Smooth muscle cell (in vitro differentiated cells): ENCODE measurements at regions not wholly inside any gene's neighbourhood (a gene's known extent, or its start where the extent isn't known, plus 50 kb on each side); places are given as distances from the start of the nearest gene placed in this dataset.

Experiments
- DNase-seq: peaks from one replicate; lab custom pipeline; 2025; ENCODE audit not compliant: unreplicated experiment; lab: John Stamatoyannopoulos, UW
- H2AFZ ChIP-seq: fragments of 200-600 bp; sonication (generic); 2 replicates; pipeline ENCODE4 v1.6.0; 2016; ENCODE audit warnings: antibody characterized with exemption, low read depth, mild to moderate bottlenecking
- H3F3A ChIP-seq: fragments of 200-600 bp; sonication (generic); 2 replicates; pipeline ENCODE4 v1.6.0; 2017; ENCODE audit warnings: antibody characterized with exemption, low read depth
- H3K27ac ChIP-seq: fragments of 200-600 bp; sonication (generic); 2 replicates; pipeline ENCODE4 v1.5.1; 2016; ENCODE audit warnings: low read depth, mild to moderate bottlenecking
- H3K27me3 ChIP-seq: fragments of 200-600 bp; sonication (generic); 2 replicates; pipeline ENCODE4 v1.6.1; 2016; ENCODE audit warnings: low read depth, mild to moderate bottlenecking
- H3K36me3 ChIP-seq: fragments of 200-600 bp; sonication (generic); 2 replicates; pipeline ENCODE4 v1.5.1; 2016; ENCODE audit warnings: low read depth
- H3K4me1 ChIP-seq: fragments of 200-600 bp; sonication (generic); 2 replicates; pipeline ENCODE4 v1.5.1; 2016; ENCODE audit warnings: low read depth
- H3K4me2 ChIP-seq: fragments of 200-600 bp; sonication (generic); 2 replicates; pipeline ENCODE4 v1.6.0; 2016; ENCODE audit warnings: mild to moderate bottlenecking
- H3K4me3 ChIP-seq: fragments of 200-600 bp; sonication (generic); 2 replicates; pipeline ENCODE4 v1.5.1; 2016; ENCODE audit warnings: mild to moderate bottlenecking
- H3K79me2 ChIP-seq: fragments of 200-600 bp; sonication (generic); 2 replicates; pipeline ENCODE4 v1.6.0; 2016; ENCODE audit warnings: low read depth, mild to moderate bottlenecking
- H3K9ac ChIP-seq: fragments of 200-600 bp; sonication (generic); 2 replicates; pipeline ENCODE4 v1.6.0; 2016; ENCODE audit warnings: low read depth
- H3K9me3 ChIP-seq: fragments of 200-600 bp; sonication (generic); replicated peaks from 2 replicates; pipeline ENCODE4 v1.5.1; 2016; ENCODE audit warnings: low read depth
- H4K20me1 ChIP-seq: fragments of 200-600 bp; sonication (generic); 2 replicates; pipeline ENCODE4 v1.6.0; 2016; ENCODE audit warnings: low read depth
- CTCF ChIP-seq: fragments of 200-600 bp; sonication (generic); IDR thresholded peaks from 2 replicates; pipeline ENCODE4 v1.5.1; 2017; ENCODE audit warnings: borderline replicate concordance, mild to moderate bottlenecking, antibody characterized with exemption; ENCODE audit not compliant: insufficient read depth, poor library complexity, severe bottlenecking
- WGBS: methylation state at CpG from one replicate; pipeline ENCODE4 v1.1.7; 2016; ENCODE audit warnings: low lambda C conversion rate; 5-methylcytosine and 5-hydroxymethylcytosine counted together

- no peak overlapping the region for H3K4me3 ChIP-seq
- no peaks in the 10 kb centered on the region for H3K36me3 ChIP-seq
- peaks cover 10% of the 10 kb centered on the region for H3F3A ChIP-seq
- no peaks in the 10 kb centered on the region for H3K9me3 ChIP-seq
- no peak for DNase-seq
- H3K4me1 ChIP-seq: peaks cover 12% of the 10 kb centered on the region
- peak; percentile 6 for TF ChIP-seq CTCF
- no peaks in the 10 kb centered on the region for H3K27me3 ChIP-seq
- no peaks in the 10 kb centered on the region for H3K79me2 ChIP-seq
- no peaks in the 10 kb centered on the region for H4K20me1 ChIP-seq
- peak overlapping the region; percentile 73 for H3K4me2 ChIP-seq
- H2AFZ ChIP-seq: no peak overlapping the region
- H3K27ac ChIP-seq: peak overlapping the region; percentile 95
- 40% methylated on average over 13 of the region's 13 CpGs for WGBS
- H3K9ac ChIP-seq: peak overlapping the region; percentile 78
Measured at GRCh38 chr10:14385596-14386593, 55.2 kb upstream of the FRMD4A start.

GRCh38 chr10:14384915-14385314, 54.2 kb upstream of the FRMD4A start:
- WGBS: 82% methylated on average over 3 of the region's 3 CpGs
- H3K4me1 ChIP-seq: peaks cover 12% of the 10 kb centered on the region
- no peaks in the 10 kb centered on the region for H3K36me3 ChIP-seq
- no peaks in the 10 kb centered on the region for H3K79me2 ChIP-seq
- H3K27ac ChIP-seq: peak overlapping the region; percentile 95
- H2AFZ ChIP-seq: no peak overlapping the region
- H3K4me3 ChIP-seq: no peak overlapping the region
- no peaks in the 10 kb centered on the region for H3K27me3 ChIP-seq
- H3K4me2 ChIP-seq: no peak overlapping the region
- H3K9ac ChIP-seq: no peak overlapping the region
- no peaks in the 10 kb centered on the region for H4K20me1 ChIP-seq
- H3K9me3 ChIP-seq: no peaks in the 10 kb centered on the region
- no peak for TF ChIP-seq CTCF
- peaks cover 10% of the 10 kb centered on the region for H3F3A ChIP-seq
- DNase-seq: no peak

- no peak for DNase-seq
- H3K36me3 ChIP-seq: no peaks in the 10 kb centered on the region
Measured at GRCh38 chr10:14384116-14384730, 53.5 kb upstream of the FRMD4A start.

More at GRCh38 chr10:14384116-14384730, 53.5 kb upstream of the FRMD4A start:
- Histone ChIP-seq H4K20me1 (no peaks in the 10 kb centered on the region), H3K79me2 (no peaks in the 10 kb centered on the region), H3K27ac (peak overlapping the region; percentile 95), H2AFZ (no peak overlapping the region), H3K4me3 (no peak overlapping the region), H3K4me2 (no peak overlapping the region), H3K27me3 (no peaks in the 10 kb centered on the region), H3K9me3 (no peaks in the 10 kb centered on the region), H3K9ac (no peak overlapping the region), H3F3A (peaks cover 10% of the 10 kb centered on the region), H3K4me1 (peaks cover 12% of the 10 kb centered on the region)
- 81% methylated on average over 3 of the region's 3 CpGs for WGBS
- no peak for TF ChIP-seq CTCF
